MG63 (cell line): ENCODE measurements at regions not wholly inside any gene's neighbourhood (a gene's known extent, or its start where the extent isn't known, plus 50 kb on each side); places are given as distances from the start of the nearest gene placed in this dataset.
A peak's percentile ranks its signal among the peaks of the same experiment; 100 is the strongest.

ENCODE experiments used
- DNase-seq: peaks from one replicate; pipeline ENCODE4 v3.0.0-alpha.2; 2020
- H3K27me3 ChIP-seq: fragments of 250-450 bp; sonication (Bioruptor Pico); 2 replicates; pipeline ENCODE4 v1.5.1; 2020; ENCODE audit warnings: mild to moderate bottlenecking, moderate library complexity
- H3K36me3 ChIP-seq: fragments of 250-450 bp; sonication (Bioruptor Pico); 2 replicates; pipeline ENCODE4 v1.5.1; 2020; ENCODE audit warnings: mild to moderate bottlenecking, moderate library complexity
- H3K4me3 ChIP-seq: fragments of 250-450 bp; sonication (Bioruptor Pico); 2 replicates; pipeline ENCODE4 v1.5.1; 2020; ENCODE audit warnings: mild to moderate bottlenecking, moderate library complexity
- H3K9me3 ChIP-seq: fragments of 250-450 bp; sonication (Bioruptor Pico); 2 replicates; pipeline ENCODE4 v1.5.1; 2020; ENCODE audit warnings: mild to moderate bottlenecking, moderate library complexity

- Histone ChIP-seq H3K4me3 (no peak overlapping the region), H3K27me3 (no peaks in the 10 kb centered on the region), H3K36me3 (no peaks in the 10 kb centered on the region), H3K9me3 (no peaks in the 10 kb centered on the region)
- DNase-seq: no peak
Measured at GRCh38 chr9:84438391-84438790, 97.8 kb upstream of the SLC28A3 start.

GRCh38 chr9:84439250-84439649 is 98.7 kb upstream of the SLC28A3 start:
- Histone ChIP-seq H3K27me3 (no peaks in the 10 kb centered on the region), H3K4me3 (no peak overlapping the region), H3K36me3 (no peaks in the 10 kb centered on the region), H3K9me3 (no peaks in the 10 kb centered on the region)
- DNase-seq: no peak

DNA sequence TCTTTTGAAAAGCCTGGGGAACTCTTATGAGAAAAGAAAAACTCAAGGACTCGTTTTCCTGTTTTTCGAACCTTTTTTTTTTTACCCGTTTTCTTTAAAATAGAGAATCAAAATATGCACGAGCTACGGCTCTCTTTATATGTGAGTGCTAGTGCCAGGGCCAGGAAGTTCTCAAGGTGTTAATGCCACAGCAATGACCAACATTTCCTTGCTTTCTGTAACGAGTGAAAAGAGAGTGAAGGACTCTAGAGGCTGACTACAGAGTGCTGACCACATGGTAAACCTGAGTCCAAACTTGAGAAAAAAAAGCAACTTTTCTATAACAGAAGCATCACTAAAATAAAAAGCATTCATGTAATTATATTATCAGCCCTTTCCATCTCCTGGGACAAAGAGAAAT is 102.2 kb upstream of the SLC28A3 start:
- DNase-seq: no peak
- Histone ChIP-seq H3K4me3 (no peak overlapping the region), H3K27me3 (no peaks in the 10 kb centered on the region), H3K36me3 (no peaks in the 10 kb centered on the region), H3K9me3 (no peaks in the 10 kb centered on the region)

- Histone ChIP-seq H3K4me3 (no peak overlapping the region), H3K36me3 (no peaks in the 10 kb centered on the region), H3K9me3 (no peaks in the 10 kb centered on the region), H3K27me3 (no peaks in the 10 kb centered on the region)
- no peak for DNase-seq
Measured at GRCh38 chr9:84445737-84446136, 105.2 kb upstream of the SLC28A3 start.

DNA sequence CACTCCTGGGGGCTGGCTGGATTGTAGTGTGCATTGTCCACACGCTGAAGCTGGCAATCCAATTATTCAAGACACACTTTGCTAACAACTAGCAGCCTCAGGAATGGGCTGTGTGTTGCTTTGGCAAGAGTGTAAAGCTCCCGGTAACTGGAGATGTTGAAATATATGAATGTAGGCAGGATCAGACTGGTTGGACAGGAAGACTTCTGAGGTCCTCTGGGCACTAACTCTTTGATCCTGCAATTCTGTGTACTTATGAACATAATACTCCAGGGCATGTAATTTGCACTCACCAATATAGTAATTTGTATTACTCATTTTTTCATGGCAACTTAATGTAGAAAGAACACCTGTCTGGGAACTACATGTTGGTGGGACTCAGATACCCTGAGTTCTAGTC is 106.7 kb upstream of the SLC28A3 start:
- H3K9me3 ChIP-seq: no peaks in the 10 kb centered on the region
- H3K36me3 ChIP-seq: no peaks in the 10 kb centered on the region
- DNase-seq: no peak
- no peaks in the 10 kb centered on the region for H3K27me3 ChIP-seq
- no peak overlapping the region for H3K4me3 ChIP-seq

- Histone ChIP-seq H3K4me3 (no peak overlapping the region), H3K27me3 (no peaks in the 10 kb centered on the region), H3K9me3 (no peaks in the 10 kb centered on the region), H3K36me3 (no peaks in the 10 kb centered on the region)
- DNase-seq: no peak
Measured at GRCh38 chr9:84450029-84450428, 109.5 kb upstream of the SLC28A3 start.

DNA sequence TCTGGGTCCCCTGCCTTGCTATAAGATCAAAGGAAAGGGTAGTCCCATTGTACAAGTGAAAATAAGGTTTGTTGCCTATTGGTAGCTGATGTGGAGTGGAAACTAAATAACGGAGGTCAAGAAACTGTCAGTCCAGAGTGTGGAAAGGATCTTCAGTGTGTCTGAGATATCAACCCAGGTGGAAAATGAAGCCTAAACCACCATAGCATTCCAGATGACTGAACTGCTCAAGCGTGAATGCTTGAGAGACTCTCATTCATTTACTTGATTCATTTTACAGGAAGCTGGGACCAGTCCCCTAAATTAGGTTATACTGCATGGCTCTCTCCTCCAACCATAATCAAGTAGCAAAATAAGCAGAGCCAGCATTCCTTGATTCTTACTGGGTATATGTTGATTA is 116.0 kb upstream of the SLC28A3 start:
- Histone ChIP-seq H3K36me3 (no peaks in the 10 kb centered on the region), H3K9me3 (no peaks in the 10 kb centered on the region), H3K4me3 (no peak overlapping the region), H3K27me3 (no peaks in the 10 kb centered on the region)
- no peak for DNase-seq

GRCh38 chr9:84460695-84461094 is 120.1 kb upstream of the SLC28A3 start:
- Histone ChIP-seq H3K4me3 (no peak overlapping the region), H3K36me3 (no peaks in the 10 kb centered on the region)
- no peak for DNase-seq

DNA sequence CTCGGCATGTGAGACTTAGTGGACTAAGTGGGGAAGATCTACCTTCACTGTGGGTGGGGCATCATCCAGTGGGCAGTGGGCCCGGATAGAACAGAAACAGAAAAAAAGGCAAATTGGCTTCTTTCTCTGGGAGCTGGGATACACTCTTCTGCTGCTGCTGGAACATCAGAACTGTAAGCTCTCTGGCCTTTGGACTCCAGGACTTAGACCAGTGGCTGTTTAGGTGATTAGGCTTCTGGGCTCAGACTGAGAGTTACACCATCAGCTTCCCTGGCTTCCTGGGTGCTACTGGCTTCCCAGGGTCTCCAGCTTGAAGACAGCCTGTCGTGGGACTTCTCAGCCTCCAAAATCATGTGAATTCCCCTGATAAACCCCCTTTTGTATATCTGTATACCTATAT is 122.7 kb upstream of the SLC28A3 start:
- Histone ChIP-seq H3K36me3 (no peaks in the 10 kb centered on the region), H3K9me3 (no peaks in the 10 kb centered on the region), H3K4me3 (no peak overlapping the region), H3K27me3 (no peaks in the 10 kb centered on the region)
- no peak for DNase-seq

More at GRCh38 chr9:84460695-84461094, 120.1 kb upstream of the SLC28A3 start:
- Histone ChIP-seq H3K9me3 (no peaks in the 10 kb centered on the region), H3K27me3 (no peaks in the 10 kb centered on the region)

DNA sequence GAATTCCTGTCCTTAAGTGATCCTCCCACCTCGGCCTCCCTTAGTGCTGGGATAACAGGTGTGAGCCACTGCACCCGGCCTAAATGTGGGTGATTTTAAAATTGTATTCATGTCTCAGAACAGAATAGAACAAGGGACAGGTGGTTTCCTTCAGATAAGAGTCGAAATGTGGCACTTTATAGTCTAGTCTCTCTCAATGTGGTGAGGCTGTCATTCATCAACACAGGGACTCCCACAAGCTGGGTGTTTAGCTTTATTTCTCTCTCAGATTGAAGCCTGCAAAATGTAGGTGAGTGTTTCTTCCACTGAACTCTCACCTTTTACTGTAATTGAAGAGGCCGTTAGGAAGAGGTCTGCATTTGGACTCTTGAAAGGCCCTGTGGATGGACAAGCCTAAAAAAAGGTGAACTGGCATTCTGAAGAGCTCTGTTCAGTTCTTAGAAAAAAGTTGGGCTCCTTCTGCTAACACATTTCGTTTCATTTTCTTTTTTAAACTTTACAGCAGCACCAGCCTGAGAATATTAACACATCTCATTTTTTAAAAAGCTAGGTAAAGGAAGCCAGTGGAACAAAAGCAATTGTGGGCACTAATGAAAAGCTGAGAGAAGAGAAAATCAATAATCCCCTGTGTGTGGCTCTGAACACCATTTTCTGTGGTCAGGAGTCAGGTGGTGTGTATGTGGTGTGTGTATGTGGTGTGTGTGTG is 126.2 kb upstream of the SLC28A3 start:
- H3K9me3 ChIP-seq: no peaks in the 10 kb centered on the region
- no peak overlapping the region for H3K4me3 ChIP-seq
- no peak for DNase-seq
- no peaks in the 10 kb centered on the region for H3K27me3 ChIP-seq
- no peaks in the 10 kb centered on the region for H3K36me3 ChIP-seq

- H3K27me3 ChIP-seq: no peaks in the 10 kb centered on the region
- no peak for DNase-seq
- no peaks in the 10 kb centered on the region for H3K36me3 ChIP-seq
- H3K9me3 ChIP-seq: no peaks in the 10 kb centered on the region
- no peak overlapping the region for H3K4me3 ChIP-seq
Measured at GRCh38 chr9:84471816-84472215, 131.3 kb upstream of the SLC28A3 start.

DNA sequence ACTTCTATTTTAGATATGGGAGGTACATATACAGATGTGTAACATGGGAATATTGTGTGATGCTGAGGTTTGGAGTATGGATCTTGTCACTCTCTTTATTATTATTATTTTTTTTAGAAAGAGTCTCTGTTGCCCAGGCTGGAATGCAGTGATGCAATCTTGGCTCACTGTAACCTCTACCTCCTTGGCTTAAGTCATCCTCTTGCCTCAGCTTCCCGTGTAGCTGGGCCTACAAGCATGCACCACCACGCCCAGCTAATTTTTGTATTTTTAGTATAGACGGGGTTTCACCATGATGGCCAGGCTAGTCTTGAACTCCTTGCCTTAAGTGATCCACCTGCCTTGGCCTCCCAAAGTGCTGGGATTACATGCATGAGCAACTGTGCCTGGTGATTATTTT is 138.4 kb upstream of the SLC28A3 start:
- DNase-seq: peak; percentile 10
- no peak overlapping the region for H3K4me3 ChIP-seq
- H3K36me3 ChIP-seq: no peaks in the 10 kb centered on the region
- no peaks in the 10 kb centered on the region for H3K9me3 ChIP-seq
- H3K27me3 ChIP-seq: no peaks in the 10 kb centered on the region

- H3K27me3 ChIP-seq: no peaks in the 10 kb centered on the region
- no peaks in the 10 kb centered on the region for H3K9me3 ChIP-seq
- DNase-seq: no peak
- no peaks in the 10 kb centered on the region for H3K36me3 ChIP-seq
- no peak overlapping the region for H3K4me3 ChIP-seq
Measured at GRCh38 chr9:84480071-84480470, 139.5 kb upstream of the SLC28A3 start.

DNA sequence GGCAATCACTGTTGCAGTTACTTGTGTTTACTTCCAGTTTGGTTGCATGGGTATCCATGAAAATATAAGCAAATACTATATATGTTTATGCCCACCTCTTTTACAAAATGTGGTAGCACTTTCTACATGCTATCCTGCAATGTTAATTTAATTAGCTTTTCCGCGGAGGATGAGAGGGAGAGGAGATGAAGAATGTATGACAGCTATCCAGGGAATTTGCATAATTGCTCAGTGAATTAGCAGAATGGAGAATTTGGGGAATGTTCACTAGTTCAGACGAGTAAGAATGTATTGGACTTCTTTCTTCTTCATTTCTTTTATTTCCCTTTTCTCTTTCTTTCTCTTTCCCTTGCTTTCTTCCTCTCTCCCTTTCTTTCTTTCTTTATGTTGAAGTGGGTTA is 140.7 kb upstream of the SLC28A3 start:
- Histone ChIP-seq H3K27me3 (no peaks in the 10 kb centered on the region), H3K9me3 (no peaks in the 10 kb centered on the region), H3K36me3 (no peaks in the 10 kb centered on the region), H3K4me3 (no peak overlapping the region)
- DNase-seq: no peak

GRCh38 chr9:84481636-84482218 is 141.2 kb upstream of the SLC28A3 start:
- H3K36me3 ChIP-seq: no peaks in the 10 kb centered on the region
- no peaks in the 10 kb centered on the region for H3K9me3 ChIP-seq
- peak; percentile 48 for DNase-seq
- H3K27me3 ChIP-seq: no peaks in the 10 kb centered on the region
- no peak overlapping the region for H3K4me3 ChIP-seq

DNA sequence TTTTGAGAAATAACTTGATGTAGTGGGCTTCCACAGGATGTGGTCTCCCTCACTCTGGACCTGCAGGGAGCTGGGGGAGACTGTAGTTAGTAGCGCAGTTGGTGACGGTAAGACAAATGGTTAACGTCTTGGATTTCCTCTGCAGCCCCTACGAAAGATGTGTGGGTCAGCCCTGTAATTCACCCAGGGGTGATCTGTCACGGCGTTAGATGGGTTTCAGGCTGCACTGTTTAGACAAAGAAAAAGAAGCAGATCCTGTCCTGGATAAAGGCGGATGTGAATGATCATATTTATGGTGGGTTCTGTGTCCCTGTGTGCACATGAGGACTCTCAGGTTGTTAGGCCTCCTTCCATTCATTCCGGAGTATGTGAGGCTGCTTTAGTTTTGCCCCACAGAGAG is 142.0 kb upstream of the SLC28A3 start:
- Histone ChIP-seq H3K9me3 (no peaks in the 10 kb centered on the region), H3K4me3 (no peak overlapping the region), H3K36me3 (no peaks in the 10 kb centered on the region), H3K27me3 (no peaks in the 10 kb centered on the region)
- no peak for DNase-seq

DNA sequence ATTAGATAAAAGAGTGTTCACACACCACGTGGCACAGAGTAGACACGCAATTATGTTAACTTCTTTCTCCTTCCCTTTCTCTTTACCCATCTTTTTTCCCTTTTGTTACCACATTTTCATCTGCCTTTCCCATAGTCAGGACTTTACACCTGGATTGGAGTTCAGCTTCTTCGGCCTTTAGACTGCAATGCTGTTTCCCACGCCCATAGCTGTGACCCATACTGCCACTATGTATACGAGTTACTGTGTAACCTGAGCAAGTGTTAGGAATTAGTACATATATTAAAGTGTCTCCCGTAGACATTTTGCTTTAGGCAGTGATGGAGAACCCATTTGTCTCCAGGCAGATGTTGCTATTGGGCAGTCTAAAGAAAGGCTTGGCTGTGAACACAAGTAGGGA is 143.6 kb upstream of the SLC28A3 start:
- H3K36me3 ChIP-seq: no peaks in the 10 kb centered on the region
- no peaks in the 10 kb centered on the region for H3K9me3 ChIP-seq
- DNase-seq: no peak
- no peak overlapping the region for H3K4me3 ChIP-seq
- H3K27me3 ChIP-seq: no peaks in the 10 kb centered on the region

- H3K36me3 ChIP-seq: no peaks in the 10 kb centered on the region
- no peaks in the 10 kb centered on the region for H3K27me3 ChIP-seq
- DNase-seq: no peak
- H3K9me3 ChIP-seq: no peaks in the 10 kb centered on the region
- H3K4me3 ChIP-seq: no peak overlapping the region
Measured at GRCh38 chr9:84485539-84485938, 145.0 kb upstream of the SLC28A3 start.
